GM12891 (cell line): ENCODE measurements at regions not wholly inside any gene's neighbourhood (a gene's known extent, or its start where the extent isn't known, plus 50 kb on each side); places are given as distances from the start of the nearest gene placed in this dataset.

Experiments
- PAX5 ChIP-seq: IDR thresholded peaks from 2 replicates; pipeline ENCODE4 v1.6.1; 2011; ENCODE audit warnings: low read length, moderate library complexity, mild to moderate bottlenecking; ENCODE audit not compliant: insufficient read depth, severe bottlenecking
- POLR2A ChIP-seq: IDR thresholded peaks from 2 replicates; pipeline ENCODE4 v1.6.1; 2011; ENCODE audit warnings: low read depth, low read length, control low read depth
- POLR2AphosphoS5 ChIP-seq: IDR thresholded peaks from 2 replicates; pipeline ENCODE4 v1.6.1; 2011; ENCODE audit warnings: low read depth, low read length, control low read depth
- POU2F2 ChIP-seq: IDR thresholded peaks from 2 replicates; pipeline ENCODE4 v1.6.1; 2011; ENCODE audit warnings: low read depth, mild to moderate bottlenecking, control low read depth, low read length, moderate library complexity
- TAF1 ChIP-seq: IDR thresholded peaks from 2 replicates; pipeline ENCODE4 v1.6.1; 2011; ENCODE audit warnings: low read depth, low read length, control low read depth

DNA sequence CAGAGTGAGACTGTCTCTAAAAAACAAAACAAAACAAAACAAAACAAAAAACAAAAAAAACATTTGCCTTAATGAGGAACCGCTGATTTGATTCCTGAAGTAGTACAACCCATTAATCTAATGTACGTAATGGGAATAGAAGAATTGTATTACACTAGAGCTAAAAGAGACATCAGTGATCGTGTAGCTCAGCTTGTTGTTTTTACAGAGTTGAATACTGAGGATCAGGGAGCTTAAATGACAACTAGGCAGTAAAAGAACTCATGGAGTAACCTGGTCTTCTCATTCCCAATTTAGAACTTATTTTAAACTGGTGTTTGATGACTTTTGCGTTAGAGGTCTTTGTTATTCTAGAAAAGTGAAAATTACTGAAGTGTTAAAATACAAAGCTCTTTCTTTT lies 65.1 kb upstream of the SLC28A3 start:
- TF ChIP-seq POLR2AphosphoS5 (no peak), POLR2A (no peak), PAX5 (no peak), TAF1 (no peak), POU2F2 (no peak)
